Fibroblast of villous mesenchyme (primary cell): ENCODE measurements at regions not wholly inside any gene's neighbourhood (a gene's known extent, or its start where the extent isn't known, plus 50 kb on each side); places are given as distances from the start of the nearest gene placed in this dataset.

Experiments
- DNase-seq: peaks from one replicate; pipeline ENCODE4 v3.0.0-alpha.2; 2010; ENCODE audit warnings: low read depth
- H3K4me3 ChIP-seq: 2 replicates; pipeline ENCODE4 v1.5.1; 2011; ENCODE audit warnings: low read depth, mild to moderate bottlenecking, low read length
- TF ChIP-seq, protein P1 (sequence below): IDR thresholded peaks from 2 replicates; pipeline ENCODE4 v1.5.1; 2012; ENCODE audit warnings: low read depth, mild to moderate bottlenecking, low read length; ENCODE audit not compliant: insufficient read depth

DNA sequence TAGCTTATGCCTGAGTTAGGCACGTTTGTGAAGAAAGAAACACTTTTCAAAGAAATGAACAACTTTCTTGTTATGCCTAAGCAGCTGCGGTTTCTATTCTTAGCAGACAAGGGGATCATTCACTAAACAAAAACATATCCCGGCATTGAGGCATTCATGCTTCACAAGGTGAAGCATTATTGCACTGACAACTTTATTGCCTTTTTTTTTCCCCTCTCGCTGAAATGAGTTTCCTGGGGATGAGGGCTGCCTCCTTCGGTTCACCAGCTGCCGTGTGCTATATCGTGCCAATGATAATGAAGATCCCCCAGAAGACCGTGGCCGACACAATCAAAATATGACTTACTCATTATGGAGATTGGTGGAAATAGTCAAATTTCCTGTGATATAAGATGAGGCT lies 288.2 kb upstream of the ST6GAL2 start:
- TF ChIP-seq, protein P1, sequence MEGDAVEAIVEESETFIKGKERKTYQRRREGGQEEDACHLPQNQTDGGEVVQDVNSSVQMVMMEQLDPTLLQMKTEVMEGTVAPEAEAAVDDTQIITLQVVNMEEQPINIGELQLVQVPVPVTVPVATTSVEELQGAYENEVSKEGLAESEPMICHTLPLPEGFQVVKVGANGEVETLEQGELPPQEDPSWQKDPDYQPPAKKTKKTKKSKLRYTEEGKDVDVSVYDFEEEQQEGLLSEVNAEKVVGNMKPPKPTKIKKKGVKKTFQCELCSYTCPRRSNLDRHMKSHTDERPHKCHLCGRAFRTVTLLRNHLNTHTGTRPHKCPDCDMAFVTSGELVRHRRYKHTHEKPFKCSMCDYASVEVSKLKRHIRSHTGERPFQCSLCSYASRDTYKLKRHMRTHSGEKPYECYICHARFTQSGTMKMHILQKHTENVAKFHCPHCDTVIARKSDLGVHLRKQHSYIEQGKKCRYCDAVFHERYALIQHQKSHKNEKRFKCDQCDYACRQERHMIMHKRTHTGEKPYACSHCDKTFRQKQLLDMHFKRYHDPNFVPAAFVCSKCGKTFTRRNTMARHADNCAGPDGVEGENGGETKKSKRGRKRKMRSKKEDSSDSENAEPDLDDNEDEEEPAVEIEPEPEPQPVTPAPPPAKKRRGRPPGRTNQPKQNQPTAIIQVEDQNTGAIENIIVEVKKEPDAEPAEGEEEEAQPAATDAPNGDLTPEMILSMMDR, result no peak
- H3K4me3 ChIP-seq, result no peak overlapping the region
- no peak for DNase-seq

DNA sequence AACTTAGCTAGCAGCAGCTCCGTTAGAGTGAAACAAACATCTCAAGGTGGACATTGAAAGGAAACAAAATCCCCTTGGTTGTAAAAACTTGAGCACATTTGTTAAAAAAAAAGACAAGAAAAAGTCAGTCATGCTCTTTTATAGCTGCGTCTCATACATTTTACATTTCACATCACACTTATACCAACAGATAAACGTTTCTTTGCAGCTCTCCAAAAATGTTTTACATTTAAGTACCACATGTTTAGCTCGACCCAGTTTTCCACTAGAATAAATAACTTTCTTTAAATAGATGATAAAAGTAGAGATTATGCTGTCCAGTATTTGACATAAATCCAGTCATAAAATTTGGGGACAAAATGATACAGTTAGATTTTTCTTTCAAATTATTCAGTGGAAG lies 297.0 kb upstream of the ST6GAL2 start:
- DNase-seq, result no peak
- no peak overlapping the region for H3K4me3 ChIP-seq
- TF ChIP-seq, protein P1, result no peak

DNA sequence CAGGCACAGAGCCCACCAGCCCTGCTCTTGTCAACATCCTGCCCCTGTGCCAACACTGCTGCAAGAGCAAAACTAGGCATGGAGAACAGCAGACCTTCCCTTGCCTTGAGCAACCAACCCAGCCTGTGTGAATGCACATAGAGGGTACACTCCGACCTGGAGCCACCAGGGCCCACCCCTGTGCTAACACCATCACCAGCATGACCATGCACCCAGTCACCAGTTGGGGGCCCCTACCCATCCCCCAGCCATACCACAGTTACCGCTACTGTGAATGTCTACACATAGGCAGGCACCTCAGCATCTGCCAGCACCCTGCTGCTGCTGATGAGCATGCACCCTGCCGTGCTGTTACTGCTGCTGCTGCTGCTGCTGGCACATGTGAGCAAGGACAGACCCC lies 301.9 kb upstream of the ST6GAL2 start:
- TF ChIP-seq, protein P1, result no peak
- DNase-seq, result no peak
- no peak overlapping the region for H3K4me3 ChIP-seq

DNA sequence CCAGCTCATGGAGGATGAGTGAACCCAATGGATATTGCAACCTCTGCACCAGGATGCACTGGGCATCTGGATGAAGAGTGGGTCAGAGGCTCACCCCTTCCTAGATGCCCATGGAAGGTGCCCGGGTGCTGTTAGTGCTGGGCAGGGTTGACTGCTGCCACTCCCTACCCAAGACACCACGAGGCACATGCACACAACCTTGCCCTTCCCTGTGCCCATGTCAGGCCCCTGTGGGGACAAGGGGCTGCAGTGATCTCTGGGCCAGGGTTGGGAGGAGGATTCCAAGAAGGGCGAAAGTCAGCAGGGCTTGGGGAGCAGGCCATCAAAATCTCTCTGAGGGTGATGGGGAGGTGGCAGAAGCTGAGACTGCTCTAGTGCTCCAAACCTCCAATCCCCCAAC lies 309.7 kb upstream of the ST6GAL2 start:
- H3K4me3 ChIP-seq, result no peak overlapping the region
- DNase-seq, result no peak
- TF ChIP-seq, protein P1, result no peak

DNA sequence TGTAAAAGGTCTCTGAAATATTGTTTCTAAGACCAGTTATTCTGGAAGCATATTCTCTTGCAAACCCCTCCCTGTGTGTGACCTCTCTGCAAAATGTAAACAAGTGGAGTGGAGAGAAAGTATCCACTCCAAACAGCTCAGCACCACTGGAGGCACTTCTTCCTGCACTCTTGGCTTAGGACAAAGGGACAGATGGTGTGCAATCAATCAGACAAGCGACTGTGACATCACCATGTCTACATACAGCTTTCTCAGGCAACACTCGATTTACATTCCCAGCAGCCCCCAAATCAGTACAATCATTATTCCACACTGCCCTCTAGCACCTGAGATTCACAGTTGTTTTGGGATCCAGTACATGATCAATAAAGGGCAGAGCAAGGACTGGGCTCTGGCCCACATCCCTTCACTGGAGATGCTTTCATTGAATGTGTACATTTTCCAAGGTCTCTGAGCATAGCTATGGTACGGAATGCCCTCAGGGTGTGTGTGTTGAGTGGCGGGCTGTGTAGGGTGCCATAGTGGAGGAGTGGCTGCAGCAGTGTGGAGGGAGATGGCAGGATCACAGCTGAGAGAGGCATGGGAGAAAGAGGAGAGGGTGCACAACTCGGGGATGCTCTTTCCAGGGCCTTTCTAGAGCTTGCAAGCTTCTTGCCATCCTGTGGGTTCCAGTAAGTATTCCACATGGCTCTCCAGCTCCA lies 311.8 kb upstream of the ST6GAL2 start:
- no peak overlapping the region for H3K4me3 ChIP-seq
- TF ChIP-seq, protein P1, result no peak
- no peak for DNase-seq

DNA sequence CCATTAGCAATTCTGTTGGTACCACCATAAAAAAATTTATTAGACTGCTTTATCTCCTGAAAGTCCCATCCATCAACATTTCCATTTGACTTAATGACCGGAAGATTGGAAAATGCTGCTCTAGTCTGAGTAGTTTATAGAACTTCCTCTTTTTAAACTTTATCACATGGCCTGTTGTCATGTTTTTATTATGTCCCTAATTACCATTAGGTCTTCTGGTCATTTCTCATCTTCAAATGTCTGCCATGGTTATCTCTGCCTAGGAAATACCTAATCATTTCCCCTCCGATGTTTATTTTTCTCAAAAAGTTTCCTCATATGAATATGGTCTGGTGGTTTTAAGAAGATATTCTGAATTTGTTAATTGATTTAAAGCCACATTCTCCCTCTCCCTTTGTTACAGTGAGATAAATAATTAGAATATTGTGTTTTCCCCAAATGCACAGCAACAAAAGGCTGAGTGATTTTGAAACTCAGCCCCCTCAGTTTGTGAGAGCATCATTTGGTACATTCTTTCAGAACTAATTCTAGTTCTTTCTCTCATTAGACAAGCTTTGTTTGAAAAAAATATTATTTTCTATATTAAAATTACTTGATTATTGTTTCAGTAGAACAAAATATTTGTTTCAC lies 317.1 kb upstream of the ST6GAL2 start:
- DNase-seq, result no peak
- H3K4me3 ChIP-seq, result no peak overlapping the region
- TF ChIP-seq, protein P1, result no peak
